GM23338 (cell line): ENCODE measurements at regions not wholly inside any gene's neighbourhood (a gene's known extent, or its start where the extent isn't known, plus 50 kb on each side); places are given as distances from the start of the nearest gene placed in this dataset.
A peak's percentile ranks its signal among the peaks of the same experiment; 100 is the strongest.

Experiments
- ATAC-seq: fragments of 200-7000 bp; cut with Tn5 transposase; 3 replicates; pipeline ENCODE4 v1.9.1; 2020
- DNase-seq: peaks from one replicate; pipeline ENCODE4 v3.0.0-alpha.2; 2015; ENCODE audit warnings: low spot score
- H2AFZ ChIP-seq: fragments of 200-600 bp; sonication (generic); 2 replicates; pipeline ENCODE4 v1.8.0; 2016; ENCODE audit warnings: antibody characterized with exemption, mild to moderate bottlenecking, moderate library complexity
- H3F3A ChIP-seq: fragments of 200-600 bp; sonication (generic); replicated peaks from 2 replicates; pipeline ENCODE4 v1.8.0; 2017; ENCODE audit warnings: antibody characterized with exemption, mixed run types, low read depth
- H3K27ac ChIP-seq: fragments of 200-600 bp; sonication (generic); 2 replicates; pipeline ENCODE4 v1.6.1; 2016; ENCODE audit warnings: low read depth
- H3K27me3 ChIP-seq: fragments of 200-600 bp; sonication (generic); 2 replicates; pipeline ENCODE4 v1.8.0; 2016; ENCODE audit warnings: mild to moderate bottlenecking, mixed run types, moderate library complexity; ENCODE audit not compliant: insufficient read depth
- H3K36me3 ChIP-seq: fragments of 200-600 bp; sonication (generic); 2 replicates; pipeline ENCODE4 v1.8.0; 2016; ENCODE audit warnings: mild to moderate bottlenecking; ENCODE audit not compliant: insufficient read depth
- H3K4me1 ChIP-seq: fragments of 200-600 bp; sonication (generic); 2 replicates; pipeline ENCODE4 v1.8.0; 2016; ENCODE audit warnings: mild to moderate bottlenecking, moderate library complexity; ENCODE audit not compliant: insufficient read depth
- H3K4me2 ChIP-seq: fragments of 200-600 bp; sonication (generic); 2 replicates; pipeline ENCODE4 v1.7.1; 2017; ENCODE audit warnings: mixed run types
- H3K4me3 ChIP-seq: fragments of 200-600 bp; sonication (generic); 2 replicates; pipeline ENCODE4 v1.6.1; 2016; ENCODE audit warnings: mixed run types
- H3K79me2 ChIP-seq: fragments of 200-600 bp; sonication (generic); replicated peaks from 2 replicates; pipeline ENCODE4 v1.8.0; 2017; ENCODE audit warnings: mild to moderate bottlenecking; ENCODE audit not compliant: insufficient read depth
- H3K9me2 ChIP-seq: fragments of 200-600 bp; sonication (generic); 2 replicates; pipeline ENCODE4 v1.8.0; 2017; ENCODE audit not compliant: insufficient read depth
- H4K20me1 ChIP-seq: fragments of 200-600 bp; sonication (generic); replicated peaks from 2 replicates; pipeline ENCODE4 v1.8.0; 2017; ENCODE audit warnings: mild to moderate bottlenecking; ENCODE audit not compliant: insufficient read depth
- H3K27ac Mint-ChIP-seq: 2 replicates; pipeline ENCODE4 v1.8.0; 2020; ENCODE audit warnings: inconsistent platforms, mild to moderate bottlenecking, moderate library complexity, mixed read lengths
- H3K27me3 Mint-ChIP-seq: 3 replicates; pipeline ENCODE4 v1.8.0; 2022; ENCODE audit warnings: low read depth, mild to moderate bottlenecking, moderate library complexity, mixed read lengths, inconsistent platforms; ENCODE audit not compliant: insufficient read depth, poor library complexity
- H3K36me3 Mint-ChIP-seq: 3 replicates; pipeline ENCODE4 v1.8.0; 2021; ENCODE audit warnings: low read depth, mild to moderate bottlenecking, inconsistent platforms, moderate library complexity, mixed read lengths
- H3K4me1 Mint-ChIP-seq: 3 replicates; pipeline ENCODE4 v1.8.0; 2020; ENCODE audit warnings: mild to moderate bottlenecking, inconsistent platforms, mixed read lengths
- H3K4me3 Mint-ChIP-seq: 3 replicates; pipeline ENCODE4 v1.8.0; 2021; ENCODE audit warnings: moderate library complexity, mild to moderate bottlenecking, inconsistent platforms, mixed read lengths
- H3K9me3 Mint-ChIP-seq: 3 replicates; pipeline ENCODE4 v1.8.0; 2020; ENCODE audit warnings: moderate library complexity, mild to moderate bottlenecking, inconsistent platforms, mixed read lengths
- CTCF ChIP-seq, 2 experiments: fragments of 200-600 bp in 1 of 2; sonication (generic) in 1 of 2; conservative IDR thresholded peaks; 2 replicates each; pipeline versions ENCODE4 v1.5.1 to v1.6.1; 2016 to 2017; ENCODE audit warnings: antibody characterized with exemption in 2 of 2, low read depth in 2 of 2, mild to moderate bottlenecking in 2 of 2, moderate library complexity in 1 of 2
- EZH2phosphoT487 ChIP-seq: fragments of 200-600 bp; sonication (generic); IDR thresholded peaks from one replicate; pipeline ENCODE4 v1.8.1; 2018; ENCODE audit warnings: antibody characterized with exemption; ENCODE audit not compliant: unreplicated experiment
- REST ChIP-seq: IDR thresholded peaks from one replicate; pipeline ENCODE4 v1.6.1; 2018; ENCODE audit warnings: antibody characterized with exemption; ENCODE audit not compliant: unreplicated experiment
- ZNF114 ChIP-seq: fragments of 250-450 bp; sonication (Bioruptor Pico); IDR thresholded peaks from 2 replicates; pipeline ENCODE4 v1.5.0; 2020; ENCODE audit warnings: mild to moderate bottlenecking, moderate library complexity

- TF ChIP-seq REST = no peak
- no peak for TF ChIP-seq ZNF114
- no peak for TF ChIP-seq EZH2phosphoT487
- TF ChIP-seq CTCF (conservative IDR thresholded peaks at IDR 0.05; ENCODE audit: low read depth in 2 of 2) = no peak
These were observed 361.0 kb upstream of the TMEFF2 start (continued) for GRCh38 chr2:192555740-192556139.

GRCh38 chr2:192551760-192552159 is 357.0 kb upstream of the TMEFF2 start:
- H3K27me3 ChIP-seq = no peaks in the 10 kb centered on the region
- no peaks in the 10 kb centered on the region for H3K79me2 ChIP-seq
- Mint-ChIP-seq H3K27me3 (no peaks in the 10 kb centered on the region), H3K4me3 (no peak overlapping the region), H3K9me3 (no peaks in the 10 kb centered on the region), H3K36me3 (no peaks in the 10 kb centered on the region), H3K27ac (no peak overlapping the region), H3K4me1 (no peaks in the 10 kb centered on the region)
- TF ChIP-seq CTCF (conservative IDR thresholded peaks at IDR 0.05; ENCODE audit: low read depth in 2 of 2) (peak; percentile 37 to 42), REST (no peak)
- no peak overlapping the region for H3K27ac ChIP-seq
- DNase-seq (peak; percentile 25), ATAC-seq (peak; percentile 81)
- H2AFZ ChIP-seq = no peak overlapping the region; the same call in 1 of the 2 replicates
- no peaks in the 10 kb centered on the region for H3K36me3 ChIP-seq
- H3K4me3 ChIP-seq = no peak overlapping the region
- H3F3A ChIP-seq = no peaks in the 10 kb centered on the region
- H3K4me1 ChIP-seq = no peaks in the 10 kb centered on the region
- H3K9me2 ChIP-seq = no peaks in the 10 kb centered on the region
- no peaks in the 10 kb centered on the region for H4K20me1 ChIP-seq
- no peak overlapping the region for H3K4me2 ChIP-seq
